ENCODE measurements at regions not wholly inside any gene's neighbourhood (a gene's known extent, or its start where the extent isn't known, plus 50 kb on each side); places are given as distances from the start of the nearest gene placed in this dataset.

DNA sequence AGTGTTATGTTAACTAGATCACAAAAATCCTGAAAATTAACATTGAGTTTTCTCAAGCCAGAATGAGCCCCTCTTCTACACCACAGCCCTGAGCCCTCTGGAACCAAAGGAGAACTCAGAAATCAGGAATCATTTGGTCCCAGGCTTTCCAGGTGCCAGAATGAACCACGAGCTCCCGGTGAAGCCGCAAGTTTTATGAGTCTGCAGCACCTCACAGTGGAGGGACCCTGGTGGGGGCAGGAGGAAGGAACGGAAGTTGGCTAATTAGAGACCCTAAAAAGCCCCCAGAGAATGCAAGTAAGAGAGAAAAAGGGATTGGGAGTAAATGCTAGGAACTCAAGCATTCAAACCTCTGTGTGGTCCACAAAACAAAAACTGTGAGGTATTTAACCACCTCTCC, 52.9 kb upstream of the BCL2L14 start:
- no peak for DNase-seq

DNA sequence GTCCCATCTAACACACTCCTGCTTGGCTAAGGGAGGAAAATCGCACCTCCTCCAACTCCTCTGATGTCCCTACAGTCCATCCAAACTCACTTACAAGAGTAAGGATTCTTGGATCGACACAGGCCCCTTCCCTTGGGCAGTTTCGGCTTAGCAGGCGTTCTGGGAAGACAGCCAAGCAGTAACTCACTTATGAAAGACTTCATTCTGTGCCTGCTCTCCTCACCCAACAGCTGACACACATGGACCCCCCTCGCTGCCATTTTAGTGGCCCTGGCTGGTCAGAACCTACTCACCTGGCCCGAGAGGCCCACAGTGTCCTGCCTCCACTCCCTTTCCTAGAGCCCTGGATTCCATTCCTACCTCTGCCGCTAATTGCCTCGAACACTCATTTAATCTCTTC, 52.3 kb upstream of the BCL2L14 start:
- no peak for DNase-seq

DNA sequence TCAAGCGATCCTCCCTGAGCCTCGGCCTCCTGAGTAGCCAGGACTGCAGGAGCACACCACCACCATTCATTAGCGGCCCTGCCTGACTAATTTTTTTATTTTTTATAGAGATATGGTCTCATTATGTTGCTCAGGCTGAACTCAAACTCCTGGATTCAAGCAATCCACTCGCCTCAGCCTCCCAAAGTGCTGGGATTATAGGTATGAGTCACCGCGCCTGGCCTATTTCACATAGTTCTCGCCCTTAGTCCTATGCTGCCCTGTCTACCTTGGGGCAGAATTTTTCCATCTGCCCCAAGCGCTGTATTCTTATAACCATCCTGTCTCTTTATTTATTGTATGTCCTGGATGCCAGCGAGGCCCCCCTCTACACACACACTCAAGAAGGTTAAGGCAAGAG, 50.9 kb upstream of the BCL2L14 start:
- DNase-seq = no peak

DNA sequence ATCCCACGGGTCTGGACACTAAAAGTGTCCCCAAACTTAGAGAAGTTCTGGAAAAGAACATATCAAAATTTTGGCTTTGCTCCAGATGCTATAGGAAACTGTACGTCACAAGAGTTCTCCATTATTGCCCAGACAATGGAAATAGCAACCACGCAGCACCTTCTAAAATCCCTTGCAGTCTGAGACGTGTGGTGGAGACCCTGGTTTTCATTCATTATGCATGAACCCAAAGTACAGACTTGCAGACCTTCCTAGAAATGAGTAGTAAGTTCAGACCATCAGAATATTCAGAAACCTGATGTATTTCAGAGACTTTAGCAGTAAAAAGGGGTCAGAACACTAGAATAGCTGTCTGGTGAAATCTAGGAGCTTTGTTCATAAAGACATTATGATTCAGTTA, 50.0 kb upstream of the BCL2L14 start:
- no peak for DNase-seq
